CD4-positive, alpha-beta T cell (primary cell): ENCODE measurements at regions not wholly inside any gene's neighbourhood (a gene's known extent, or its start where the extent isn't known, plus 50 kb on each side); places are given as distances from the start of the nearest gene placed in this dataset.

Source experiments
- ATAC-seq: fragments of 200-7000 bp; cut with Tn5 transposase; one replicate; pipeline ENCODE4 v1.10.0; 2022; ENCODE audit warnings: mild to moderate bottlenecking; ENCODE audit not compliant: poor library complexity
- CTCF ChIA-PET: fragments of 350-600 bp; sonication (Branson Sonifier 250); formaldehyde crosslinking; loops from one replicate; lab custom pipeline; 2021; ENCODE audit warnings: antibody characterized with exemption, inconsistent platforms; lab: Charles Lee
- POLR2A ChIA-PET: fragments of 350-600 bp; sonication (Branson Sonifier 250); formaldehyde crosslinking; loops from one replicate; lab custom pipeline; 2021; ENCODE audit warnings: antibody characterized with exemption, inconsistent platforms; lab: Charles Lee
- DNase-seq, 14 experiments: peaks; one replicate each; pipeline ENCODE4 v3.0.0-alpha.2; 2013 to 2020; ENCODE audit warnings: mixed read lengths in 2 of 14
- H3K27ac ChIP-seq, 2 donors: one replicate each; pipeline versions ENCODE4 v1.5.1 to v1.7.0; 2013; ENCODE audit warnings: low read length in 2 of 2, low read depth in 1 of 2, mild to moderate bottlenecking in 1 of 2
- H3K27me3 ChIP-seq, 2 experiments: 1 replicate in 1 of 2; 2 replicates in 1 of 2; pipeline versions ENCODE4 v1.6.1 to v1.7.0; 2013; ENCODE audit warnings: low read length in 2 of 2, control low read depth in 1 of 2, mild to moderate bottlenecking in 1 of 2, moderate library complexity in 1 of 2; ENCODE audit not compliant: insufficient read depth in 2 of 2, control insufficient read depth in 1 of 2
- H3K36me3 ChIP-seq: one replicate; pipeline ENCODE4 v1.6.1; 2013; ENCODE audit warnings: low read length, control low read depth; ENCODE audit not compliant: insufficient read depth
- H3K4me1 ChIP-seq: one replicate; pipeline ENCODE4 v1.6.1; 2013; ENCODE audit warnings: low read length, control low read depth; ENCODE audit not compliant: insufficient read depth
- H3K4me3 ChIP-seq: one replicate; pipeline ENCODE4 v1.5.1; 2013; ENCODE audit warnings: mild to moderate bottlenecking, low read length, moderate library complexity
- H3K9me3 ChIP-seq, 2 experiments: 1 replicate in 1 of 2; 2 replicates in 1 of 2; pipeline versions ENCODE4 v1.6.1 to v1.7.0; 2013; ENCODE audit warnings: low read length in 2 of 2, mild to moderate bottlenecking in 2 of 2, control low read depth in 1 of 2, moderate library complexity in 1 of 2; ENCODE audit not compliant: control insufficient read depth in 1 of 2, insufficient read depth in 1 of 2
- H3K27ac Mint-ChIP-seq: one replicate; pipeline ENCODE4 v1.8.0; 2020; ENCODE audit warnings: mixed read lengths
- H3K27me3 Mint-ChIP-seq: one replicate; pipeline ENCODE4 v1.8.0; 2021; ENCODE audit warnings: mixed read lengths
- H3K36me3 Mint-ChIP-seq: one replicate; pipeline ENCODE4 v1.8.0; 2021; ENCODE audit warnings: low read depth, mixed read lengths
- H3K4me1 Mint-ChIP-seq: one replicate; pipeline ENCODE4 v1.8.0; 2021; ENCODE audit warnings: low read depth, mixed read lengths
- H3K4me3 Mint-ChIP-seq: one replicate; pipeline ENCODE4 v1.8.0; 2020; ENCODE audit warnings: mild to moderate bottlenecking, mixed read lengths
- H3K9me3 Mint-ChIP-seq: one replicate; pipeline ENCODE4 v1.8.0; 2020; ENCODE audit warnings: mixed read lengths
- CTCF ChIP-seq: fragments of 200-600 bp; IDR thresholded peaks from one replicate; pipeline ENCODE4 v1.8.0; 2022; ENCODE audit warnings: antibody characterized with exemption, mild to moderate bottlenecking
- intact Hi-C, 2 experiments: fragments of 100-400 bp; cut with DNase I in 1 of 2; cut with micrococcal nuclease in 1 of 2; formaldehyde crosslinking; loops; one replicate each; pipeline versions ENCODE4 v1.15.1 to v1.9.0; 2023 to 2025; cut with DNase I, micrococcal nuclease

DNA sequence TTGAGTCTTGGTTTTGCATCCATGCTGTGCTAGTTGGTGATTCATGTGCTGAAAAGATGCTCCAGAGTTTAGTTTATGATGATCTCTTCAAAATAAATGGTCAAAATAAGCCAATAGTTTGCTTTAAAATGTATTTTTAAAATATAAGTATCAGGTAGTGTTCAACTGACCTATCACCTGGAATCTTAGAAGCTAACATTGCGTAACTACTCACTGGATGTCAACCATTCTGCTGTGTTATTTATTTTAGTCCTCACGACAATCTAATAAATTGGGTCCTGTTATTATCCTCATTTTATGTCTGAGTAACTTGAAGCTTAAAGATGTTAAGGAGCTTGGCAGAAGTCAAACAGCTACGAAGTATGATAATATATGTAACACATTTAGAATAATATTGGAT lies 563.7 kb upstream of the MDFIC2 start:
- CTCF ChIA-PET, result no interaction called here

DNA sequence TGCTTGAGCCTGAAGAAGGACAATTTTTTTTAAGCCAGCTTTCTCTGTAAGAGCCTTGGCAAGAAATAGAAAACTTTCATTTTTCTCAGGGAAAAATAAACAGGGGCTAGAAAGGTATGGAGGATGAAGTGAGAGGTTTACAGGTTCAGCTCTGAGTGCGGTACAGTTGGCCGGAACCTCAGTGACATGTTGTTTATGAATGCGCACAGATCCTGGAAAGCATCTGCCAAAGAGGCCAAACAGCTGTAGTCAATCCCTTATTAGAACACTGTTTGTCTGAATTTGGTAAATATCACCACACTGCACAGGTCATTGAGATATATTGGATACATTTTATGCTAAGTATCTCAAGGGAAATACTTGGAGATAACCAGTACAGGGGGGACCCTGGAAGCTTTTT lies 561.8 kb upstream of the MDFIC2 start:
- Histone ChIP-seq H3K27me3 (peaks cover 3 to 9% of the 10 kb centered on the region in 2 experiments), H3K27ac (no peak overlapping the region), H3K36me3 (no peaks in the 10 kb centered on the region), H3K4me3 (no peak overlapping the region), H3K9me3 (peaks cover 0 to 6% of the 10 kb centered on the region in 2 experiments), H3K4me1 (no peaks in the 10 kb centered on the region)
- Mint-ChIP-seq H3K9me3 (peaks cover 8% of the 10 kb centered on the region), H3K4me3 (no peak overlapping the region), H3K27me3 (peaks cover 4% of the 10 kb centered on the region), H3K36me3 (no peaks in the 10 kb centered on the region), H3K4me1 (no peaks in the 10 kb centered on the region), H3K27ac (no peak overlapping the region)
- intact Hi-C loops, result no loop called here
- DNase-seq (no peak), ATAC-seq (no peak)
- POLR2A ChIA-PET, result no interaction called here
- CTCF ChIA-PET, result no interaction called here
- TF ChIP-seq CTCF, result no peak

More for the DNA sequence above, 563.7 kb upstream of the MDFIC2 start:
- Mint-ChIP-seq H3K27ac (no peak overlapping the region), H3K4me3 (no peak overlapping the region), H3K36me3 (no peaks in the 10 kb centered on the region), H3K4me1 (no peaks in the 10 kb centered on the region), H3K27me3 (peaks cover 14% of the 10 kb centered on the region), H3K9me3 (peaks cover 7% of the 10 kb centered on the region)
- TF ChIP-seq CTCF, result no peak
- H3K4me1 ChIP-seq, result no peaks in the 10 kb centered on the region
- intact Hi-C loops, result no loop called here
- no peak overlapping the region for H3K27ac ChIP-seq
- H3K4me3 ChIP-seq, result no peak overlapping the region
- H3K36me3 ChIP-seq, result no peaks in the 10 kb centered on the region
- DNase-seq, result no peak
- POLR2A ChIA-PET, result no interaction called here
- H3K9me3 ChIP-seq, result peaks cover 0 to 5% of the 10 kb centered on the region in 2 experiments
- H3K27me3 ChIP-seq, result peaks cover 3 to 9% of the 10 kb centered on the region in 2 experiments
- no peak for ATAC-seq

- Histone ChIP-seq H3K9me3 (peaks cover 0 to 6% of the 10 kb centered on the region in 2 experiments), H3K27me3 (peaks cover 3 to 9% of the 10 kb centered on the region in 2 experiments), H3K27ac (no peak overlapping the region), H3K4me3 (no peak overlapping the region), H3K36me3 (no peaks in the 10 kb centered on the region), H3K4me1 (no peaks in the 10 kb centered on the region)
- POLR2A ChIA-PET, result no interaction called here
- H3K27me3 Mint-ChIP-seq, result peaks cover 4% of the 10 kb centered on the region
- no peak for TF ChIP-seq CTCF
- DNase-seq, result no peak
- H3K9me3 Mint-ChIP-seq, result peaks cover 5% of the 10 kb centered on the region
- H3K4me3 Mint-ChIP-seq, result no peak overlapping the region
- no peak overlapping the region for H3K27ac Mint-ChIP-seq
- no peaks in the 10 kb centered on the region for H3K36me3 Mint-ChIP-seq
- H3K4me1 Mint-ChIP-seq, result no peaks in the 10 kb centered on the region
- no peak for ATAC-seq
- intact Hi-C loops, result no loop called here
- CTCF ChIA-PET, result no interaction called here
Observed at GRCh38 chr3:70873686-70874085, 561.2 kb upstream of the MDFIC2 start.
